ENCODE measurements at regions not wholly inside any gene's neighbourhood (a gene's known extent, or its start where the extent isn't known, plus 50 kb on each side); places are given as distances from the start of the nearest gene placed in this dataset.
"Not testable (repeated sequence)": the region's sequence is repeated elsewhere in the genome, so short reads cannot be mapped to it uniquely, and the experiment has no call there.

- CTCF ChIA-PET, result interaction anchor here (1.3 kb wide), 1 partner anchor 8 kb away, joined by 3 read pairs; no protein-coding TSS in a partner anchor
- intact Hi-C loops (cut with micrococcal nuclease), result no loop called here
- Mint-ChIP-seq H3K27me3 (ENCODE audit: insufficient read depth, unreplicated experiment) (no peaks in the 10 kb centered on the region), H3K4me1 (ENCODE audit: insufficient read depth, unreplicated experiment) (peaks cover 44% of the 10 kb centered on the region), H3K36me3 (ENCODE audit: insufficient read depth, unreplicated experiment) (no peaks in the 10 kb centered on the region), H3K4me3 (ENCODE audit: unreplicated experiment) (no peak overlapping the region), H3K27ac (ENCODE audit: low read depth, unreplicated experiment) (no peak overlapping the region), H3K9me3 (ENCODE audit: unreplicated experiment) (no peaks in the 10 kb centered on the region)
- POLR2A ChIA-PET, result interaction anchor here (0.5 to 3.0 kb wide), 2 partner anchors 8 to 414 kb away, joined by 3 to 12 read pairs; no protein-coding TSS in a partner anchor
- TF ChIP-seq CTCF (IDR thresholded peaks at IDR 0.05; ENCODE audit: unreplicated experiment), result no peak
- no peak for DNase-seq (ENCODE audit: unreplicated experiment)
- BruUV-seq (replicated peaks), result no TSS peak
Observed at GRCh38 chr5:115452083-115452482, 92.5 kb downstream of the FEM1C start.

- intact Hi-C loops (cut with micrococcal nuclease), result no loop called here
- Mint-ChIP-seq H3K27me3 (ENCODE audit: insufficient read depth, unreplicated experiment) (no peaks in the 10 kb centered on the region), H3K27ac (ENCODE audit: low read depth, unreplicated experiment) (peak overlapping the region; percentile 86), H3K9me3 (ENCODE audit: unreplicated experiment) (no peaks in the 10 kb centered on the region), H3K4me1 (ENCODE audit: insufficient read depth, unreplicated experiment) (peaks cover 37% of the 10 kb centered on the region), H3K36me3 (ENCODE audit: insufficient read depth, unreplicated experiment) (no peaks in the 10 kb centered on the region), H3K4me3 (ENCODE audit: unreplicated experiment) (no peak overlapping the region)
- BruUV-seq (replicated peaks), result no TSS peak
- no peak for TF ChIP-seq CTCF (IDR thresholded peaks at IDR 0.05; ENCODE audit: unreplicated experiment)
- ChIA-PET CTCF (interaction anchor here (0.6 to 1.3 kb wide), 3 partner anchors 9 to 324 kb away, joined by 3 to 4 read pairs (median 3); no protein-coding TSS in a partner anchor), POLR2A (interaction anchor here (1.1 to 3.0 kb wide), 4 partner anchors 10 to 35 kb away, joined by 3 to 12 read pairs (median 6); no protein-coding TSS in a partner anchor)
- peak; percentile 71 for DNase-seq (ENCODE audit: unreplicated experiment)
Observed at GRCh38 chr5:115450741-115451140, 93.8 kb downstream of the FEM1C start.

- intact Hi-C loops (cut with micrococcal nuclease); H3K9me3 Mint-ChIP-seq (ENCODE audit: unreplicated experiment); H3K36me3 Mint-ChIP-seq (ENCODE audit: insufficient read depth, unreplicated experiment); H3K27ac Mint-ChIP-seq (ENCODE audit: low read depth, unreplicated experiment); H3K4me3 Mint-ChIP-seq (ENCODE audit: unreplicated experiment); BruUV-seq (replicated peaks); H3K27me3 Mint-ChIP-seq (ENCODE audit: insufficient read depth, unreplicated experiment); DNase-seq (ENCODE audit: unreplicated experiment); CTCF ChIA-PET; POLR2A ChIA-PET: not testable (repeated sequence)
- H3K4me1 Mint-ChIP-seq (ENCODE audit: insufficient read depth, unreplicated experiment), result peaks cover 22% of the 10 kb centered on the region
Observed at GRCh38 chr5:115448630-115449029, 95.9 kb downstream of the FEM1C start.

GRCh38 chr5:115440782-115441451 lies 103.7 kb downstream of the FEM1C start:
- DNase-seq (ENCODE audit: unreplicated experiment), result peak; percentile 69
- Mint-ChIP-seq H3K27ac (ENCODE audit: low read depth, unreplicated experiment) (no peak overlapping the region), H3K27me3 (ENCODE audit: insufficient read depth, unreplicated experiment) (no peaks in the 10 kb centered on the region), H3K4me3 (ENCODE audit: unreplicated experiment) (no peak overlapping the region), H3K9me3 (ENCODE audit: unreplicated experiment) (peaks cover 35% of the 10 kb centered on the region), H3K36me3 (ENCODE audit: insufficient read depth, unreplicated experiment) (no peaks in the 10 kb centered on the region), H3K4me1 (ENCODE audit: insufficient read depth, unreplicated experiment) (peaks cover 16% of the 10 kb centered on the region)
- TF ChIP-seq CTCF (IDR thresholded peaks at IDR 0.05; ENCODE audit: unreplicated experiment), result no peak
- ChIA-PET CTCF (no interaction called here), POLR2A (interaction anchor here (0.6 kb wide), 1 partner anchor 408 kb away, joined by 3 read pairs; no protein-coding TSS in a partner anchor)
- no TSS peak for BruUV-seq (replicated peaks)
- intact Hi-C loops (cut with micrococcal nuclease), result no loop called here
